Ovary (tissue), 3 donors: ENCODE measurements at regions not wholly inside any gene's neighbourhood (a gene's known extent, or its start where the extent isn't known, plus 50 kb on each side); places are given as distances from the start of the nearest gene placed in this dataset.

ENCODE experiments used
- CTCF ChIP-seq, 3 donors: fragments of 450-650 bp in 2 of 3; fragments of 200-600 bp in 1 of 3; IDR thresholded peaks; one replicate each; pipeline versions ENCODE4 v1.5.1 to v1.8.0; 2016 to 2022; ENCODE audit warnings: antibody characterized with exemption in 3 of 3, mild to moderate bottlenecking in 1 of 3
- EP300 ChIP-seq: sonication (generic); formaldehyde crosslinking; IDR thresholded peaks from one replicate; pipeline ENCODE4 v1.6.1; 2017; ENCODE audit warnings: antibody characterized with exemption
- POLR2A ChIP-seq: fragments of 450-650 bp; IDR thresholded peaks from one replicate; pipeline ENCODE4 v1.6.1; 2017; ENCODE audit warnings: antibody characterized with exemption, mild to moderate bottlenecking, moderate library complexity
- donor health status: DM: no; HTN: no; CAD: no.

DNA sequence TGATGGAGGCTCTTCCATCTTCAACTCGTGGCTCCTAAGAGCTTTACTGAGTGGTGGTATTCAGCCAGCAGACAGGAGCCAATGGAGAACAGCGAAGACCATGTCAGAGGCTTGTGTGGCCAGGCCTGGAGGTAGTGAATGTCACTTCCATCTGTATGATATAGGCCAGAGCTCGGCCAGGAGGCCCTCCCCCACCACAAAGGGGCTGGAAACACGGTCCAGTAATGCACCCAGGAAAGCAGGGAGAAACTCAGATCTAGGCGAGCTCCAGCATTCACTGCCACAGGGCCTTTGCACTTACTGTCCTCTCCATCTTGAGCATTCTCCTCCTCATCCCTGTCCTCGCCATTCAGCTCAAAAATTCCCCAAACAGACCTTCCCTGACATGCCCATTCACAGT, 555.3 kb upstream of the C16orf82 start:
- TF ChIP-seq CTCF (IDR thresholded peaks at IDR 0.05) (no peak), POLR2A (no peak), EP300 (no peak)
